ENCODE measurements at regions not wholly inside any gene's neighbourhood (a gene's known extent, or its start where the extent isn't known, plus 50 kb on each side); places are given as distances from the start of the nearest gene placed in this dataset.
"Not testable (repeated sequence)": the region's sequence is repeated elsewhere in the genome, so short reads cannot be mapped to it uniquely, and the experiment has no call there.

DNA sequence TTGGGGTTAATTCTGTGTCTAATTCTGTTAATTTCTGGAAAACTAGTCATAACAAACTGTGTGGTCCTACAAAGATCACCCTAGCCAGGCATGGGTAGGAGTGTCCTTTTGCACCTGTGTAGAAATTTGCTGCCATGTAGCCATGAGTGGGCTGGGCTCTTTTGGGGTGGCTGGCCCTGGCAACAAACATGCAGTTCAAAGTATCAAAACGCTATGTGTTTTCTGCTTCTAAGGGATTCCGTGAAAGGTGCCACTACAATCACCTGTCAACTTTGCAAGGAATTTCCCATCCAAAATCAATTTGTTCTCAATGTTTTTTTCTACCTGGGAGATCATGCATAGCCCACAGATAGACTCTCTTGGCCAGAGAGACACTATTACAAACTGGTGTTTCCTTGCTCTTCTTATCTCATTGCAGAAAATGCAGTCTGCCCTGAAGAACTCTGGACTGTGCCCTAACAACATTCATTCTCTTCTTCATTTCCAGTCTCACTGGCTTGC, 537.7 kb upstream of the ID2 start:
- DNase-seq (ENCODE audit: low read depth), result no peak

DNA sequence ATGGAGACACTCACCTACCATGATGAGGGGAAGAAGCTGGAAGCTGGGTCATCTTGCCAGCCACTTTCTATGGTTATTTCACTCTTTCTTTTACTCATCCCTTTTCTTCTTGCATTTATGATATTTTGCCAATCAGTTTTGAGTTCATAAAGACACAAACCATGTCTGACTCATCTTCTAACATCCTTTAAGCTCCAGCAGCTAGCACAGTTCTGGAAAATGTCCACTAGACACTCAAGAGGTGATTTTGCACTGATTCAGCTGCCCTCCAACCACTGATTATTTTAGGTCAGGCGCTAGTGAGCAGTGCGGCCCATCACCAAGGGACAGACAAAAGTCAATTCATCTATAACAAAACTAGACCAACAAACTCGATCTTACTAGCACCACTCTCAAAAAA, 537.1 kb upstream of the ID2 start:
- no peak for DNase-seq (ENCODE audit: low read depth)

DNA sequence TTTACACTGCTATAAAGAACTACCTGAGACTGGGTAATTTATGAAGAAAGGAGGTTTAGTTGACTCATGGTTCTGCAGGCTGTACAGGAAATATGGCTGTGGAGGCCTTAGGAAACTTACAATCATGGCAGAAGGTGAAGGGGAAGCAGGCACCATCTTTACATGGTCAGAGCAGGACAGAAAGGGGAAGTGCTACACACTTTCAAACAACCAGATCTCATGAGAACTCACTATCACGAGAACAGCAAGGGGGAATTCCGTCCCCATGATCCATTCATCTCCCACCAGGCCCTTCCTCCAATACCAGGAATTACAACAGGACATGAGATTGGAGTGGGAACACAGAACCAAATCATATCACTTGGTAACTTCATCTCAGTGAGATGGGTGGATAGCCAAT, 536.5 kb upstream of the ID2 start:
- not testable (repeated sequence) for DNase-seq (ENCODE audit: low read depth)

DNA sequence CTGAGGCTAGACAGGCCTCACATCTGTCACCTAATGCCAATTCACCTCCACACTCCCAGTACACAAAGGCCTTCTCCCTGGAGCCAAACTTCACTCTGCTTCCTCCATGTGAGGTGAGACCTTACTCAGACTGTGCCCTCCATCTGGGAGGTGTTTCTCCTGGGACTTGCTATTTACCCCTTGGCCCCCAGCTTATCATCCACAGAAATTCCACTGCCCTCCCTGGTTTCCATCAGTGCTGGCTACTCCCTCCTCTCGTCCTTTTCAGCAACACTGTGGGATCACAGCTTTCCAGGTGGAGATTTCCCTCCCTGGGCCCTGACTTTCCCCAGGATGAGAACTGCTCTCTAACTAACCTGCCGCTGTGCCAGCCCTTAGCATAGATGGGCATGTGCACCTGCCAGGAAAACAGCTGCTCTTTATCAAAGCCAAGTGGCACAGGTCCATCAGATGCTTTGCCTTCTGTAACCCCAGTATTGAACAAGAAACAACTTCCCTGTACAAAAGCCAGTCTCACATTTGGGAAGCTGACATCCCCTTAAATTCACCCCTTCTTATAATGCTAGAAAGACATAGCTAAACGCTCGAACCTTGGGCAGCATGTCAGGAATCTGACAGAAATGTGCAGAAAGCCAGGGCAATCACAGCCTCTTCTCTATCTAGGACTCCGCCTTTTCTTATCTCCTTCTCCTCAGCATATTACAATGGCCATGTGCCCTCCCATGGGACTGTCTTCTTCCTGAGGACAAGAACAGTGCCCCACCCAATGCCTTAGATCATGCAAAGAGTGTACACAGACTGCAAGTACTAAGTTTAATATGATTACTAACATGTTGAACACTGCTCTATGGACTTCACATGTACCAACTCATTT, 535.5 kb upstream of the ID2 start:
- no peak for DNase-seq (ENCODE audit: low read depth)

DNA sequence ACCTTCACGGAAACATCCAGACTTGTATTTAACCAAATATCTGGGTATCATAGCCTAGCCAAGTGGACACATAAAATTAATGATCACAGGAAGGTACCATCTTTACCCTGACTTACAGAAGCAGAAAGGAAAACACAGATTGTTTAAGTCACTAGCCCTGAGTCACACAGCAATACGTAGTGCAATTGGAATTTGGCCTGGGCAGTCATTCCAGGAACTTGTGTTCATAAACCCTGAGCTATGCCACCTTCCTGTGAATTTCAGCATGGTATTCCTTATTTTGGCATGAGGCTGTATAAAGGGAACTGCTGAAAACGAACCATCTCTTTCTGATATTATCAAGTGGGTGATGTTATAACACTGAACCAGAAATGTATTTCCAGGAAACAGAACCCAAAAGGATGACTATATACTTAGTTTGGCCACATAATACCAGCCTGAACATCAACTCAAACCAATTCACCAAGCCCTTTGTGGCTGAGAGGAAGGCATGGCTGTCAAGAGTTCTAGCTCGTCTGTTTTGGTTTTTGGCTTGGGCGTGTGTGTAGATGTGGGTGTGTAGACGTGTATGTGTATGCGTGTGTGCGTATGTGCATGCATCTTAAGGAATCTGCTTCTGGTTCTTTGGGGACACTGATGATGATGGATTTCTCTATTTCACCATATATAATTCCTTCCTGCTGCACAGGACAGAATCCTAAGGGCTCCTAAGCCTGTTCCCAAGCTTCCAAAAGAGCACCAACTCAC, 533.4 kb upstream of the ID2 start:
- DNase-seq (ENCODE audit: low read depth), result no peak

DNA sequence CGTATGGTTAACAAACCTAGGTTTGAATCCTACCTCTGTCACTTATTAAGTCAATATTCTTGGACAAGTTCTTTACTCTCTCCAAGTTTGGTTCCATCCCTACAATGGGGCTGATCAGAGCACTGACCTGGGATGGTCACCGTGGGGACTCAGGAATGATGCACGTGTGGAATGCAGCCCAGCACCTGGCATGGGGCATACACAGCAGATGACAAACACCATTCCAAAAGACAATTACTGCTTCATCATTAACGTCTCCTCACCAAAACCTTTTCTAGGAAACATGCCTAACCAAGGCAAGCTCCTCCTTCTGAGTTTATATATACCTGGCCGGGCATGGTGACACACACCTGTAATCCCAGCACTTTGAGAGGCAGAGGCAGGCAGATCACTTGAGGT, 532.9 kb upstream of the ID2 start:
- DNase-seq (ENCODE audit: low read depth), result no peak

DNA sequence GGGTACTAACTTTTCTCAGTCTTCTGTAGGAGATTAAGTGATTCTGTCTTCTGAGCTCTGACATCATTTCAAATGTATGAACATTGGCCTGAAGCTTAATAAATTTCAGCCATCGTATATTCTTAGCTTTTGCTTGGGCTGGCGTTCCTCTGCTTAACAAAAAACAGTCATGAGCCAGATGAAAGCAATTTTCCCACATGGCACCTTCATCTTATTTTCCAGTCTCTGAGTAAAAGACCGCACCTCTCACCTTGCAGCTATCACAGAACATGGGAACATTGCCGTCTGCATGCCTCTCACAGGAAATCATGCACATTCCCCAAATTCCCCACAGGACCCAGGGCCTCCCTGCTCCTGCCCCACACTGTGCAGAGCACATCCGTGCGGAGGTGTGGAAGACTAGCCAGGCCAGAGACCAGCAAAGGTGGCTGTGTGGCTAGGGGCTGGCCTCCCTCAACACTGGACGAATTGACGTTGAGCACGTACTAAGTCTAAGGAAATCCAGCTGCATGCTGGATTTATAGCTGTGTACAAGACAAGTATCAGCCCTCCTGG, 531.8 kb upstream of the ID2 start:
- DNase-seq (ENCODE audit: low read depth), result no peak

DNA sequence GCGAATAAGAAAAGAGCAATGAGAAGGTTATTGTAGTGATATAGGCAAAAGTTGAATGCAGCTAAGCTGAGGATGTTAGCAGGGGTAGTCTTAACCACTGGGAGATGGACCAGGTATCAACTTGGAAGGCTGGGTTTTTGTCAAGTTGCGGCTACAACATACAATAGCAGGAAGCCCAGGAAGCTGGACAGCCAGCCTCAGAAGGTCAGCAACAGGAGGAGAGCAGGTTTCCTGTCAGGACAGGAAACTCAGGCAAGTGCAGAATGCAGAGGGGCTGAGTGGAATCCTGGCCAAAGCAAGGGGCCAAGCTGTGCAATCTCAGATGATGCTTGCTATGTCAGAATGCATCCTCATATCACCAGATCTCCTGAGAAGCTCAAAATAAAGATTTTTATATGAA, 530.0 kb upstream of the ID2 start:
- DNase-seq (ENCODE audit: low read depth), result no peak

DNA sequence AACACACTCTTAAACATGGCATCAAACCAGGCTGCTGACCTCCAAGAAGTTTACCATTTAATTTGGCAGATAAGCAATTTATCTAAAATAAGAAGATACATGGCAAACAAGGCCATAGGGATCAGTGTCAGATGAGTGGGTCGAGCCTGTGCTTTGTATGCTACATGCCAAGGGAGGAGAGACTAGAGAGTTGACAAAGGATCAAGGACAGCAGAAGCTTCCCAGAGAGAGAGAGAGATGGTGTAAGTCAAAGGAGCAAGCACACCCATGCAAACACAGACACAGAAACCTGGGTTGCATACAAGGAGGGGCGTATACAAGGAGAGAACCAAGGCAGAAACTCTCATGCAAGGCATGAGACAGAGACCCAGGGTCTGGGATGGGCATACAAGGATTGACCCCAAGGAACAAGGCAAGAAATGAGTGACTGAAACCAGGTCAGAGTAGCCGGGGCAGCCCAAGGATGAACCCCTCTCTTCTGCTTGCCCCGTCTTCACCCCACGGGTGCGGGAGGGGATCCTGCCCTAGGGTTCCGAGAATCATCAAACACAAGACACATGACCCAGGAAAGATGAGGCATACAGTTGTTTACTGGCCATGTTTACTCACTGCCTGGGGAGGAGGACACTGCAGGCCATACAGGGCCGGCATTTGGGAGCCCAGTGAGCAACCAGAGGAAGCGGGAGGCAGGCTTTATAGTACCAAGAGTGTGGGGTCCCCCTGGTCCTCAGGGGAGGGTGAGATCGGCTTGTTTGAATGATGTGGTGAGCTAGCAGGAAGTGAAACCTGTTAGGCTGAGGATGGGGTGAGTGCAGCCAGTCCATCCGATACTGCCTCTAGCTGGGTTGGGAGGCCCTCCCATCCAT, 529.2 kb upstream of the ID2 start:
- DNase-seq (ENCODE audit: low read depth), result no peak

DNA sequence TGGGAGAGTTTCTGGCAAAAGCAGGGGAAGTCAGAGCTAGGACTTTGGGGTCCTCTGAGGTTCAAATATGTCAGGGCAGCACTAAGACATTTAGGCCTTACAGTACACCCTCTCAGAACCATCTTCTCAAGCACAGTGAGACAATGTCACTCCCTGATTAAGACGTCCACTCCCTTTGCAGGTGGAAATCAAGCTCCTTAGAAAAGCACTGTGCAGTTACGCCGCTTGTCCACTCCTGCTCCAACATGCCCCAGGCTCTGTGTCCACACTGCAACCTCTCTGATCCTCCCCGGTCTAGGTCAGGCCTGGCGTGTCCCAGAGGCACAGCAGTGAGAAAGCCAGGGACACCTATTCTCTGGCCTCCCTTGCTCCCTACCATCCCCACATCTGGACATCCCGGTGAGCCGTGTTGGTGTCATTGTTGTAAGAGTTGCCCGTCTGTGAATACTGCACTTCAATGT, 528.6 kb upstream of the ID2 start:
- no peak for DNase-seq (ENCODE audit: low read depth)

DNA sequence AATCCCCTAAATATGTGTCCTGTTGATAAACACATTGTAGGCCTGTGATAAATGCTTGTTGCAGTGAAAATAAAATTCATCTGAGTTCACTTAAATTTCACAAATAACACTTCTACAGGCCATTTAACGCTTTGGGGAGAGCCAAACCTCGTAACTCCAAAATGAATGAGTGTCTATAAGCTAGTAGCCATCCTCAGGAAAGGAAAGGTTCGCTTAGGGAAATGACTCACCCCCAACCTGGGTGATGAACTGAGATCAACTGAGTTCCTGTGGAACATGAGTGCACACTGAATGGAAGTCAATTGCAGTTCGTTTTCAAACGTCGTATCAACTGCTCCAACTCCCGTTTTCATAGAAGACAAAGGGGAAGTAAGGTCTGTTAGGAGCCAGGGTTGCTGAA, 527.6 kb upstream of the ID2 start:
- DNase-seq (ENCODE audit: low read depth), result no peak

DNA sequence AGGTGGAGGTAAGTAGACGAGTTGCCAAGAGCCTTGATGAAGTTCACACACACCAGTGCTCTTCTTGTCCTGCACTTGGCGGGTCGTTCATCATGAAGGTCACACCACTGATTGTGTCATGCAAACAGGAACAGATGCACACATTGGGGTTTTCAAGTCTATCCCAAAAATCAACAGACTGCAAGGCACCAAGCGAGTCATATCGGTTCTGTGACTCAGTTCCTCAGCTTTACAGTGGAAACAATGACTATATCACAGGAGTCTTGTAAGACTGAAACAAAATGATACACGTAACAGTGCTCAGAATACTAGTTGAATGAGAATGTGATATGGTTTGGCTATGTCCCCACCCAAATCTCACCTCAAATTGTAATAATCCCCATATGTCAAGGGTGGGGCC, 526.9 kb upstream of the ID2 start:
- no peak for DNase-seq (ENCODE audit: low read depth)

DNA sequence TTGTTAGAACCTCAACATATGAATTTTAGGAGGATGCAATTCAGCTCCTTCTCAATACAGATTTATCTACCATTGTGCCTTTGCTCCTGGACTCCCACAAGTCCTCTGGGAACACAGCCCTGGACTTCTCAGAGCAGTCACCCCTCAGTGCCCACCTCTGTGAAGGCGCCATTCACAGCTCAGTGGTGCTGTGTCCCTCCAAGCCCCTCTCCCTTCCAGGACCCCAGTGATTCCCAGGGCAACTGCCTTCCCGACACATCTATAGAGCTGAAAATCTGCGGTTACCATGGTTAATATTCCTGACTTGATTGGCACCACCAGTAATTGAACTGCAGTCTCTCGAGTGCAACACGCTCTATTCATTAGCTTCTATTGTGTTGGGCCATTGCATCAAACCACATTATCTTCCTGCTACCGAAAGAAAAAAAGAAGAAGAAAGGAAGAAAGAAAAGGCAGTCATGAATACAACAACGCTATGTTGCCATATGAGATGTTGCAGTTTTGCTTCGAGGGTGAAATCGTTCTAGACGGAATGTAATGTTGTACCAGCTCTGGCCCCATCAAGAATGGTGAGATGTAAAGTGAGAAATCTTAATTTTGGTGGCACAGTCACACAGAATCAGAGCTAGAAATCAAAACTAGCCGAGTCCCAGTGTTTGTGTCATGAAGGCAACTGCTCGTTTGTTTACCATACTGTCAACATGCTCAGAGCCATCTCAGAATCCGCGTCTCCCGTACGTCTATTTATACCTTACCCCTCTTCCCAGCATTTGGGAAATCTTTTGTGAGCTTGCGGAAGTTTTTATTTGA, 524.0 kb upstream of the ID2 start:
- DNase-seq (ENCODE audit: low read depth), result no peak

DNA sequence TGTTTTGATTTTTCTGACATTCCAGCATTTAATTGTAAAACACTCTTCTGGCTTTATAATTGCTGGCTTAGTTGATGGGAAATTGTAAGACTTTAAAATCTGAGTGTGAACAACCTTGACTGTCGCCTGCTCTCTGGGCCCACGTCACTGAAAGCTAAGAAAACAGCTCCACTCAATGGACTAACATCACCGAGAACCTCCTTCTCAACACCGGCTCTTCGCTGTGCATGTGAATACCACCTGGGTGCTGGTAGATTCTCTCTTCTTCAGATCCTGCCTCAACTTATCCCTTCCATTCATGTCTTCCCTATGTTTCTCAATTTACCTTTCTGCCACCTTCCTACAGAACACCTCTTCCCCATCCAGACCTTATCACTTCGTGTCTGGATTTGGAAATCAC, 523.1 kb upstream of the ID2 start:
- DNase-seq (ENCODE audit: low read depth), result no peak

DNA sequence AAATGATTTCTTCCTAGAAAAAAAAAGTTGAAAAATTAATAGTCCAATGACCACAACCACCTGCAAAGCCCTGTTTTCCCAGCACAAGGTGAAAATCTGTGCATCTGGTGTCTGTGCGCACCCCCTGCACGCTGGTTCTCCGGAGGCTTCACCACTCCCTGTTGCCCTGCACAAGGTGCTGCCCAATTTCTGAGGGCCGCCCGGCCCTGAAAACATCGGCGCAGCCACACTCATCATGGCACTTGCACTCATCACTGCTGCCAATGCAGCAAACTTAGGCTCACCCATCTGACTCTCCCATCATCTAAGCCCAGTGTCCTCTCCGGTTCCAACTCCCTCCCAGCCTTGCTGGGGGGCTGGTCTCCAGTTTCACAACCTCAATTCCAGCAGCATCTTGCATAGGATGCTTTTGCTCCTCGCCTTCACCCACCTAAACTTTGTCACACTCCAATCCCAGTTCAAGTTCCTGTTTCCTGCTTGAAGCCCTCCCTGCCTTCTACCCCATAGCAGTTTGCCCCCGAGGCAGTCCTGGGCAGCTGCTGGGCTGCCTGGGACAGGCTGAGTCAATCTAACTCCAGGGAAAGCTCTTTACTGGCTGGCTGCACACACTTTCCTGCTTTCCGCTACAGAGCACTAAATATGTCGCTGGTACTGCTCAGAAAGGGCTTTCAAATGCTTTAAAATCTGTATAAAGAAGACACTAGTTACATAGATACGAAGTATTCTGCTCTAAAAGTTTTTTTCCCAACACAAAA, 522.5 kb upstream of the ID2 start:
- no peak for DNase-seq (ENCODE audit: low read depth)

DNA sequence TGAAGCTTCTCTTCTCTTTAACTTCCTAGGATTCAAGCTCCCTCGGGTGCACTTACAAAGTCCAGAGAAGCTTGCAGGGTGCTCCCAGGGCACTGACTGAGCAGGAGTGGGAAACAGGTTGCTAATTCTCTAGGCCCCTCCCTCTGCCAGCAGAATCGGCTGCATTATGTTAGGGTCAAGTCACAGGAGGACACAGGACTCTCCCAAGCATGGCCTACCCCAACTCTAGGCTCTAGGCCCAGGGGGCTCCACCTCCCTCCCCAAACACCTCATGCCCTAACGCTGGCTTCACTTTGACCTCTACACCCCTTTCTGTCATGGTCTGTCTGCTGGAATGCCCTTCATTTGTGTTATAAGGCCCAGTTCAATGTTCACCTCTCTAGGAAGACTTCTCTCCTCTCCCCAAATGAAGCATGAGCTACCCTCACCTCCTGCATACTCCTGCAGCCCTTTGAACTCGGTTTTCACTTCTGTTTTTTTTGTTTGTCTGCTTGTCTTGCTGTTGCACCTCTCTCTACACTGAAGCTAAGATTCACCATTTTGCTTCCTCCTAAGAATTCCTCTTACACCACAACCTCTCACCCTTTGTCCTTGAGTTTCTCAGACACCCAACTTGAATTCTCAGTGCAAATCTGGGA, 521.8 kb upstream of the ID2 start:
- DNase-seq (ENCODE audit: low read depth), result no peak

DNA sequence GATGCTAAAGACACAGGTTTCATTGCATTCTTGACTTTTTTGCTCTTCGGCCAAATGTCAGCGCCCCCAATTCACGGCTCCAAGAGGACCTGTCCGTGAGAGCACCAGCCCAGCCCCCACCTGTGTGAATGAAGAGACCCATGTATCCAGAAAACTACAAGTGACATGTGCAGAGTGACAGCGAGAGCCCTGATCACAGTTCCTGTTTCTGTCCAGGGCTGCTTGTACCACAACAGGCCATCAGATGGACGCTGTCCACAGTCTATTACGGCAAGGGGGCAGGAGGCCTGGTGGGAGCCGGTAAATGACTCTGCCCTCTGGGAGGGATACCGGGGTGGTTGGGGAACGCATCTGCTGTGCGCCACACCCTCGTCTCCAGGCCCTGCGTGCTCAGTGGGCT, 520.9 kb upstream of the ID2 start:
- DNase-seq (ENCODE audit: low read depth), result no peak

DNA sequence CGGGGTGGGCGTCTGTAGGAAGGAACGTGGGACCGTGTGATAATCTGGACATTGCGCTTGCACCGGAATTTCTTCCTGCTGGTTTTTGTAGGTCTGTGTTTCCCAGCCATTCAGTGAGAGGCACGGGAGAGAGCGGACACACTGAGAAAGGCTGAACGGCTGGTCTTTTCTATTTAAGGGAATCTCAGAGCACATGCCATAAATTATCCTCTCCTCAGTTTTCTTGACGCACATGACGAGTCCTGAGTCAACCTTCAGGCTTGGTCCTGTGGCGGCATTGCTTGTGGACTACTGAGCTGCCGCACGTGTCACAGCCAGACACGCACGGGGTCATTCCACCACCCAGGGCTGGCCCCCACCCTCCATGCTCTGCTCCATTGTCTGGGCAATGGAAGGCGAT, 519.3 kb upstream of the ID2 start:
- DNase-seq (ENCODE audit: low read depth), result no peak

DNA sequence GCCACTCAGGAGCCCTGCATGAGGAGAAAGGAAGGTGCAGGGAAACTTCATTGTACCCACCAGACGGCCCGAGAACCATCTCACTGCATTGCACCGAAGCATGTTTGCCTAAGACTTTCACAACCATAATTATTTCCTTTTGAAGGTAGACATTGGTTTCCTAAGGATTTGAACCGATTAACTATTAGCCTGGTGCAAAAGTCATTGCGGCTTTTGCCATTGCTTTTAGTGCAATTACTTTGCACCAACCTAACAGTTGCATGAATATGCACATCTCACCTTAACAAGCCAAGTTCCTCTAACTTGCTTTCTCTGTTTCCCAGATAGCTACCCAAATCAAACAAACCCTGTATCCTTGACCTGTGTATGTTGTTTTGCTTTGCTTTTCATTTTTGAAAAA, 516.3 kb upstream of the ID2 start:
- no peak for DNase-seq (ENCODE audit: low read depth)
